SK-N-SH (cell line): ENCODE measurements at regions not wholly inside any gene's neighbourhood (a gene's known extent, or its start where the extent isn't known, plus 50 kb on each side); places are given as distances from the start of the nearest gene placed in this dataset.

ENCODE experiments used
- CTCF ChIA-PET: fragments of 300-600, 350-600 bp; formaldehyde crosslinking; extraction: SDS; loops from one replicate; lab custom pipeline; 2021; lab: Yijun Ruan, JAX
- POLR2A ChIA-PET: fragments of 350-600 bp; sonication (Branson Sonifier 250); formaldehyde crosslinking; extraction: SDS; loops from one replicate; lab custom pipeline; 2020; ENCODE audit warnings: antibody characterized with exemption, inconsistent platforms; lab: Yijun Ruan, JAX
- DNase-seq: peaks from one replicate; pipeline ENCODE4 v3.0.0; 2012
- H2AFZ ChIP-seq: fragments of 200-600 bp; sonication (generic); 2 replicates; pipeline ENCODE4 v1.8.1; 2016; ENCODE audit warnings: antibody characterized with exemption, mild to moderate bottlenecking, low read depth
- H3F3A ChIP-seq: fragments of 200-600 bp; sonication (generic); replicated peaks from 2 replicates; pipeline ENCODE3; 2016; ENCODE audit warnings: antibody characterized with exemption, mild to moderate bottlenecking; ENCODE audit not compliant: insufficient read depth
- H3K27ac ChIP-seq, 2 experiments: fragments of 200-500 bp in 1 of 2; fragments of 200-600 bp in 1 of 2; sonication (Bioruptor generic) in 1 of 2; sonication (generic), shearing (Covaris generic) in 1 of 2; 2 replicates each; pipeline versions ENCODE4 v1.5.1 to v1.6.1; 2014 to 2016; ENCODE audit warnings: low read depth in 2 of 2, inconsistent platforms in 1 of 2, low read length in 1 of 2, mild to moderate bottlenecking in 1 of 2, mixed read lengths in 1 of 2
- H3K27me3 ChIP-seq: fragments of 200-600 bp; sonication (generic), shearing (Covaris generic); 2 replicates; pipeline ENCODE4 v1.6.1; 2016; ENCODE audit warnings: mixed run types; ENCODE audit not compliant: insufficient read depth
- H3K36me3 ChIP-seq, 2 experiments: fragments of 200-500 bp in 1 of 2; fragments of 200-600 bp in 1 of 2; sonication (Bioruptor generic) in 1 of 2; sonication (generic) in 1 of 2; replicated peaks in 1 of 2; 2 replicates each; pipeline versions ENCODE3 to v1.5.1; 2014 to 2016; ENCODE audit warnings: low read length in 1 of 2, mild to moderate bottlenecking in 1 of 2; ENCODE audit not compliant: insufficient read depth in 2 of 2, control insufficient read depth in 1 of 2
- H3K4me1 ChIP-seq, 2 experiments: fragments of 200-500 bp in 1 of 2; fragments of 200-600 bp in 1 of 2; sonication (Bioruptor generic) in 1 of 2; sonication (generic), shearing (Covaris generic) in 1 of 2; 2 replicates each; pipeline versions ENCODE4 v1.5.1 to v1.6.1; 2014 to 2016; ENCODE audit warnings: low read depth in 1 of 2, low read length in 1 of 2, mixed run types in 1 of 2; ENCODE audit not compliant: insufficient read depth in 2 of 2, control insufficient read depth in 1 of 2
- H3K4me2 ChIP-seq: fragments of 200-600 bp; sonication (generic), shearing (Covaris generic); 2 replicates; pipeline ENCODE4 v1.6.1; 2017; ENCODE audit warnings: mixed run types
- H3K4me3 ChIP-seq, 2 experiments: fragments of 200-500 bp in 1 of 2; fragments of 200-600 bp in 1 of 2; sonication (Bioruptor generic) in 1 of 2; sonication (generic), shearing (Covaris generic) in 1 of 2; 2 replicates each; pipeline versions ENCODE4 v1.5.1 to v1.8.1; 2014 to 2016; ENCODE audit warnings: low read depth in 2 of 2, inconsistent platforms in 1 of 2, low read length in 1 of 2, mild to moderate bottlenecking in 1 of 2, mixed read lengths in 1 of 2, moderate library complexity in 1 of 2
- H3K79me2 ChIP-seq: fragments of 200-600 bp; sonication (generic); 2 replicates; pipeline ENCODE4 v1.8.1; 2017; ENCODE audit warnings: mild to moderate bottlenecking; ENCODE audit not compliant: insufficient read depth
- H3K9ac ChIP-seq: fragments of 200-600 bp; sonication (generic); 2 replicates; pipeline ENCODE4 v1.6.1; 2017; ENCODE audit warnings: mixed run types
- H3K9me2 ChIP-seq: fragments of 200-600 bp; sonication (generic); 2 replicates; pipeline ENCODE4 v1.6.1; 2017; ENCODE audit warnings: mixed run types
- H3K9me3 ChIP-seq: fragments of 200-600 bp; sonication (generic); 2 replicates; pipeline ENCODE4 v1.6.1; 2017; ENCODE audit warnings: mixed run types, mild to moderate bottlenecking, moderate library complexity
- H4K20me1 ChIP-seq: fragments of 200-600 bp; sonication (generic); 2 replicates; pipeline ENCODE4 v1.6.1; 2017; ENCODE audit warnings: mild to moderate bottlenecking, mixed run types; ENCODE audit not compliant: insufficient read depth
- CTCF ChIP-seq: fragments of 200-600 bp; sonication (generic); IDR thresholded peaks from 2 replicates; pipeline ENCODE4 v1.6.1; 2017; ENCODE audit warnings: antibody characterized with exemption, mild to moderate bottlenecking, moderate library complexity
- ELF1 ChIP-seq: IDR thresholded peaks from 2 replicates; pipeline ENCODE4 v1.4.0; 2012
- MAX ChIP-seq: IDR thresholded peaks from 2 replicates; pipeline ENCODE4 v1.4.0; 2012; ENCODE audit warnings: low read depth
- MEF2A ChIP-seq: IDR thresholded peaks from 2 replicates; pipeline ENCODE4 v1.4.0; 2012; ENCODE audit warnings: low read depth, borderline replicate concordance
- NRF1 ChIP-seq: IDR thresholded peaks from 2 replicates; pipeline ENCODE4 v1.6.1; 2012; ENCODE audit warnings: low read depth, mild to moderate bottlenecking, low read length
- POLR2AphosphoS5 ChIP-seq: IDR thresholded peaks from 2 replicates; pipeline ENCODE4 v1.6.1; 2012; ENCODE audit warnings: low read depth, low read length
- RCOR1 ChIP-seq: fragments of 150-350 bp; IDR thresholded peaks from 2 replicates; pipeline ENCODE4 v1.6.1; 2017; ENCODE audit warnings: antibody characterized with exemption, low read length
- TAF1 ChIP-seq: IDR thresholded peaks from 2 replicates; pipeline ENCODE4 v1.6.1; 2012; ENCODE audit warnings: low read depth, mild to moderate bottlenecking, low read length, moderate library complexity, borderline replicate concordance
- TCF12 ChIP-seq: IDR thresholded peaks from 2 replicates; pipeline ENCODE4 v1.4.0; 2012
- WGBS: methylation state at CpG from one replicate; pipeline ENCODE4 v1.1.6; 2017; ENCODE audit warnings: low lambda C conversion rate; 5-methylcytosine and 5-hydroxymethylcytosine counted together
- TF ChIP-seq, protein P1 (sequence below): fragments of 150-350 bp; IDR thresholded peaks from 2 replicates; pipeline ENCODE4 v1.6.1; 2016; ENCODE audit warnings: mild to moderate bottlenecking, low read depth, low read length

DNA sequence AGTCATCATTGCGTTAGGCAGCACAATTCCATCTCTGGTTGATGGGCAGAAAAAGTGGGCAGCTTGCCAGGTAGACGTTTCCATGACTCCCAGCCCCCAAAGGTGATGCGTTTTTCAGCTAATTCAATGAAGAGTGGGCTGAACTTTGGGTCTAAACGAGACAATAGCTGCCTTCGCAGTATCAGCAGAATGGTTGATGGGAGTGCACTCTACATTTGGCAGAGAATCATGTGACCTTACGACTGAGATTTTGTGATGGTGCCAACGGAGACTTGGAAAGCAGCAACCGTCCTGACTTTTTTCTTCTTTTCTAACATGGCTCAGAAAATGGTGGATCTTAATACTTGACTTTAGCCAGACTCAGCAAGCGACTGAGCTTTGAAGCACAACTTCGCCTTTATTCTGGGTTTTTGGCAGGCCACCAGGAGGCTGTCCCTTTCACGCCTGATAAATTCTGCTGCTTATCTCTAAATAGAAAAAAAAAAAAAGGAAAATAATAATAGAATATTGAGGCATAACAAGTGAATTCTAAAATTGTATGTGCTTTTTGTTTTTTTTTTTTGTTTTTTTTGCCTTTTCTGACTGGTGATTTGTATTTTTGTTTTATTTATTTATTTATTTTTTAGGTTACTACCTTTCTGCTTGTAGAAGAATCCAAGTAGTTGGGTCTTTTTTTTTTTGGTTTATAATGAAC lies 804.8 kb downstream of the USP25 start (continued):
- TF ChIP-seq MEF2A (no peak), TCF12 (no peak), ELF1 (no peak), MAX (no peak), POLR2AphosphoS5 (no peak), CTCF (no peak), NRF1 (no peak)
- TF ChIP-seq, protein P1, sequence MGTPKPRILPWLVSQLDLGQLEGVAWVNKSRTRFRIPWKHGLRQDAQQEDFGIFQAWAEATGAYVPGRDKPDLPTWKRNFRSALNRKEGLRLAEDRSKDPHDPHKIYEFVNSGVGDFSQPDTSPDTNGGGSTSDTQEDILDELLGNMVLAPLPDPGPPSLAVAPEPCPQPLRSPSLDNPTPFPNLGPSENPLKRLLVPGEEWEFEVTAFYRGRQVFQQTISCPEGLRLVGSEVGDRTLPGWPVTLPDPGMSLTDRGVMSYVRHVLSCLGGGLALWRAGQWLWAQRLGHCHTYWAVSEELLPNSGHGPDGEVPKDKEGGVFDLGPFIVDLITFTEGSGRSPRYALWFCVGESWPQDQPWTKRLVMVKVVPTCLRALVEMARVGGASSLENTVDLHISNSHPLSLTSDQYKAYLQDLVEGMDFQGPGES, result no peak

DNA sequence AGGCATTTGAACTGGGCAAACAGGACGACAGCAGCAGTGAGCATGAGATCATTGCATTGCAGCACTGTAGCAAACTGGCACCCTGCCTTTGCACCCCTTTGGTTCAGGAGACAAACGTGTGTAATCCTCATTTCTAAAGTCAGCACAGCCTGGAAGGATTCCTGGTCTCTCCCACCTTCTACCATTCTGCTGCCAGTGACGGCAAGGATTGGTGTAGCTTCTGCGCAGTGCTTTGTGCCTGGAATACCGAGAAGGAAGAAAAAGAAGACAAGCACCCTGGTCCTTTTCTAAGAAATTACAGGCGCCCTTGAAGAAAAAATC lies 805.3 kb downstream of the USP25 start:
- Histone ChIP-seq H3F3A (no peaks in the 10 kb centered on the region), H3K9ac (peak overlapping the region; percentile 79; the same call in 1 of the 2 replicates), H3K79me2 (no peaks in the 10 kb centered on the region), H3K4me3 (peak overlapping the region; percentile 50 to 65), H3K36me3 (peaks cover 0 to 2% of the 10 kb centered on the region in 2 experiments), H3K4me1 (peaks cover 8 to 9% of the 10 kb centered on the region in 2 experiments; a peak in 3 of 4 replicates), H2AFZ (peak overlapping the region; percentile 96), H3K9me3 (no peaks in the 10 kb centered on the region), H4K20me1 (no peaks in the 10 kb centered on the region), H3K27ac (peak overlapping the region; percentile 17 to 98), H3K4me2 (peak overlapping the region; percentile 78), H3K27me3 (no peaks in the 10 kb centered on the region), H3K9me2 (no peaks in the 10 kb centered on the region; the same call in 1 of the 2 replicates)
- 6% methylated on average over 6 of the region's 6 CpGs for WGBS
- ChIA-PET POLR2A (no interaction called here), CTCF (interaction anchor here (0.9 kb wide), 1 partner anchor 80 kb away, joined by 3 read pairs; no protein-coding TSS in a partner anchor)
- TF ChIP-seq TCF12 (no peak), TAF1 (peak; percentile 25; the same call in 1 of the 2 replicates), RCOR1 (peak; percentile 34; the same call in 1 of the 2 replicates), CTCF (no peak)
- DNase-seq, result peak; percentile 28
